Islet precursor cell (in vitro differentiated cells): ENCODE measurements at regions not wholly inside any gene's neighbourhood (a gene's known extent, or its start where the extent isn't known, plus 50 kb on each side); places are given as distances from the start of the nearest gene placed in this dataset.
"Not testable (repeated sequence)": the region's sequence is repeated elsewhere in the genome, so short reads cannot be mapped to it uniquely, and the experiment has no call there.

Source experiments
- DNase-seq: peaks from one replicate; pipeline ENCODE4 v3.0.0-alpha.2; 2018

GRCh38 chr3:153378366-153378765 lies 216.3 kb downstream of the RAP2B start:
- not testable (repeated sequence) for DNase-seq

- DNase-seq = no peak
Measured at GRCh38 chr3:153379516-153379915, 217.5 kb downstream of the RAP2B start.

- DNase-seq = no peak
Measured at GRCh38 chr3:153385343-153385742, 223.3 kb downstream of the RAP2B start.

- no peak for DNase-seq
Measured at GRCh38 chr3:153392363-153392762, 230.3 kb downstream of the RAP2B start.

GRCh38 chr3:153394017-153394416 lies 232.0 kb downstream of the RAP2B start:
- DNase-seq = no peak

GRCh38 chr3:153396581-153396980 lies 234.6 kb downstream of the RAP2B start:
- no peak for DNase-seq

- DNase-seq = no peak
Measured at GRCh38 chr3:153397794-153398193, 235.8 kb downstream of the RAP2B start.

- no peak for DNase-seq
Measured at GRCh38 chr3:153399636-153400035, 237.6 kb downstream of the RAP2B start.

- DNase-seq = no peak
Measured at GRCh38 chr3:153400641-153401040, 238.6 kb downstream of the RAP2B start.

GRCh38 chr3:153404157-153404556 lies 242.1 kb downstream of the RAP2B start:
- no peak for DNase-seq

- not testable (repeated sequence) for DNase-seq
Measured at GRCh38 chr3:153405320-153405719, 243.3 kb downstream of the RAP2B start.

- DNase-seq = no peak
Measured at GRCh38 chr3:153410517-153410916, 248.5 kb downstream of the RAP2B start.

- DNase-seq = no peak
Measured at GRCh38 chr3:153414982-153415381, 253.0 kb downstream of the RAP2B start.

GRCh38 chr3:153422314-153422713 lies 260.3 kb downstream of the RAP2B start:
- DNase-seq = no peak

- DNase-seq = not testable (repeated sequence)
Measured at GRCh38 chr3:153423820-153424219, 261.8 kb downstream of the RAP2B start.

GRCh38 chr3:153426344-153426743 lies 264.3 kb downstream of the RAP2B start:
- no peak for DNase-seq

GRCh38 chr3:153426803-153427202 lies 264.8 kb downstream of the RAP2B start:
- no peak for DNase-seq

GRCh38 chr3:153429821-153430220 lies 267.8 kb downstream of the RAP2B start:
- DNase-seq = no peak

- no peak for DNase-seq
Measured at GRCh38 chr3:153431076-153431475, 269.1 kb downstream of the RAP2B start.

GRCh38 chr3:153437666-153438065 lies 275.6 kb downstream of the RAP2B start:
- no peak for DNase-seq

- no peak for DNase-seq
Measured at GRCh38 chr3:153438271-153438670, 276.2 kb downstream of the RAP2B start.

GRCh38 chr3:153439780-153440179 lies 277.8 kb downstream of the RAP2B start:
- no peak for DNase-seq

- no peak for DNase-seq
Measured at GRCh38 chr3:153440311-153440710, 278.3 kb downstream of the RAP2B start.

GRCh38 chr3:153442386-153442785 lies 280.4 kb downstream of the RAP2B start:
- no peak for DNase-seq

GRCh38 chr3:153442799-153443487 lies 280.9 kb downstream of the RAP2B start:
- no peak for DNase-seq
